H9 (cell line): ENCODE measurements at regions not wholly inside any gene's neighbourhood (a gene's known extent, or its start where the extent isn't known, plus 50 kb on each side); places are given as distances from the start of the nearest gene placed in this dataset.
"Not testable (repeated sequence)": the region's sequence is repeated elsewhere in the genome, so short reads cannot be mapped to it uniquely, and the experiment has no call there.

Experiments
- DNase-seq: peaks from one replicate; pipeline ENCODE4 v3.0.0-alpha.2; 2017
- H2AFZ ChIP-seq: one replicate; pipeline ENCODE4 v1.6.1; 2013; ENCODE audit warnings: mild to moderate bottlenecking, low read length, control low read depth, moderate library complexity
- H2AK5ac ChIP-seq: 2 replicates; pipeline ENCODE4 v1.6.1; 2013; ENCODE audit warnings: low read length, control low read depth, mixed read lengths; ENCODE audit not compliant: insufficient read length
- H2BK120ac ChIP-seq: one replicate; pipeline ENCODE4 v1.6.1; 2013; ENCODE audit warnings: low read depth, mild to moderate bottlenecking, low read length, control low read depth, inconsistent platforms; ENCODE audit not compliant: poor library complexity, severe bottlenecking
- H2BK12ac ChIP-seq: 2 replicates; pipeline ENCODE4 v1.6.1; 2013; ENCODE audit warnings: low read length, control low read depth, mixed read lengths, low read depth; ENCODE audit not compliant: insufficient read length
- H2BK15ac ChIP-seq: 2 replicates; pipeline ENCODE4 v1.6.1; 2013; ENCODE audit warnings: low read depth, low read length, control low read depth
- H2BK20ac ChIP-seq: one replicate; pipeline ENCODE4 v1.6.1; 2013; ENCODE audit warnings: low read depth, mild to moderate bottlenecking, low read length, control low read depth, inconsistent platforms; ENCODE audit not compliant: poor library complexity, severe bottlenecking
- H2BK5ac ChIP-seq: 2 replicates; pipeline ENCODE4 v1.6.1; 2013; ENCODE audit warnings: low read length, control low read depth, mixed read lengths; ENCODE audit not compliant: insufficient read length
- H3K14ac ChIP-seq: 2 replicates; pipeline ENCODE4 v1.6.1; 2013; ENCODE audit warnings: low read length, control low read depth; ENCODE audit not compliant: insufficient read depth
- H3K18ac ChIP-seq: 2 replicates; pipeline ENCODE4 v1.6.1; 2013; ENCODE audit warnings: low read depth, mild to moderate bottlenecking, mixed read lengths, low read length, control low read depth; ENCODE audit not compliant: insufficient read length
- H3K23ac ChIP-seq: 2 replicates; pipeline ENCODE4 v1.6.1; 2013; ENCODE audit warnings: low read length, control low read depth, mixed read lengths, low read depth; ENCODE audit not compliant: insufficient read length
- H3K23me2 ChIP-seq: 2 replicates; pipeline ENCODE4 v1.6.1; 2013; ENCODE audit warnings: low read depth, mild to moderate bottlenecking, mixed read lengths, low read length, control low read depth; ENCODE audit not compliant: insufficient read length, poor library complexity, severe bottlenecking
- H3K27ac ChIP-seq: 2 replicates; pipeline ENCODE4 v1.5.1; 2013; ENCODE audit warnings: low read length, control low read depth, mixed read lengths, low read depth; ENCODE audit not compliant: insufficient read length
- H3K27me3 ChIP-seq: 2 replicates; pipeline ENCODE4 v1.6.1; 2013; ENCODE audit warnings: low read length, control low read depth, inconsistent platforms; ENCODE audit not compliant: insufficient read depth
- H3K4ac ChIP-seq: 2 replicates; pipeline ENCODE4 v1.6.1; 2013; ENCODE audit warnings: low read depth, mild to moderate bottlenecking, control low read depth, inconsistent platforms, low read length, moderate library complexity
- H3K4me1 ChIP-seq: 2 replicates; pipeline ENCODE4 v1.6.1; 2013; ENCODE audit warnings: low read length, control low read depth, inconsistent platforms; ENCODE audit not compliant: insufficient read depth
- H3K4me2 ChIP-seq: 2 replicates; pipeline ENCODE4 v1.6.1; 2013; ENCODE audit warnings: low read length, control low read depth, mixed read lengths; ENCODE audit not compliant: insufficient read length, insufficient read depth
- H3K56ac ChIP-seq: 2 replicates; pipeline ENCODE4 v1.6.1; 2013; ENCODE audit warnings: low read depth, mild to moderate bottlenecking, mixed read lengths, low read length, control low read depth; ENCODE audit not compliant: insufficient read length
- H3K79me1 ChIP-seq: 2 replicates; pipeline ENCODE4 v1.6.1; 2013; ENCODE audit warnings: low read depth, mild to moderate bottlenecking, moderate library complexity, low read length, control low read depth, inconsistent platforms; ENCODE audit not compliant: insufficient read depth, poor library complexity, severe bottlenecking
- H3K79me2 ChIP-seq: 2 replicates; pipeline ENCODE4 v1.6.1; 2013; ENCODE audit warnings: low read length, control low read depth, inconsistent platforms; ENCODE audit not compliant: insufficient read depth
- H3K9ac ChIP-seq: 2 replicates; pipeline ENCODE4 v1.6.1; 2013; ENCODE audit warnings: low read length, control low read depth, mixed read lengths; ENCODE audit not compliant: insufficient read length; ENCODE audit errors: extremely low read depth
- H3K9me3 ChIP-seq: one replicate; pipeline ENCODE4 v1.6.1; 2013; ENCODE audit warnings: low read depth, low read length, inconsistent platforms; ENCODE audit not compliant: control insufficient read depth
- H3T11ph ChIP-seq: one replicate; pipeline ENCODE4 v1.6.1; 2013; ENCODE audit warnings: mild to moderate bottlenecking, low read length, control low read depth, inconsistent platforms
- H4K20me1 ChIP-seq: one replicate; pipeline ENCODE4 v1.6.1; 2013; ENCODE audit not compliant: control insufficient read depth, insufficient read length, insufficient read depth
- H4K5ac ChIP-seq: 2 replicates; pipeline ENCODE4 v1.6.1; 2013; ENCODE audit warnings: low read depth, mild to moderate bottlenecking, mixed read lengths, low read length, control low read depth; ENCODE audit not compliant: insufficient read length
- H4K8ac ChIP-seq: replicated peaks from 2 replicates; pipeline ENCODE4 v1.6.1; 2013; ENCODE audit warnings: low read length, control low read depth, mixed read lengths, low read depth; ENCODE audit not compliant: insufficient read length
- H4K91ac ChIP-seq: 2 replicates; pipeline ENCODE4 v1.6.1; 2013; ENCODE audit warnings: low read depth, mild to moderate bottlenecking, moderate library complexity, mixed read lengths, low read length, control low read depth; ENCODE audit not compliant: insufficient read length
- H3K27ac Mint-ChIP-seq, 3 experiments: 2 replicates in 2 of 3; 3 replicates in 1 of 3; pipeline ENCODE4 v1.8.0; 2020 to 2021; ENCODE audit warnings: mixed read lengths in 3 of 3, mild to moderate bottlenecking in 1 of 3, moderate library complexity in 1 of 3
- H3K27me3 Mint-ChIP-seq: 2 replicates; pipeline ENCODE4 v1.8.0; 2021; ENCODE audit warnings: low read depth, mild to moderate bottlenecking, moderate library complexity, mixed read lengths
- H3K36me3 Mint-ChIP-seq, 3 experiments: 2 replicates in 2 of 3; 3 replicates in 1 of 3; pipeline ENCODE4 v1.8.0; 2020 to 2021; ENCODE audit warnings: low read depth in 3 of 3, mixed read lengths in 3 of 3; ENCODE audit not compliant: insufficient read depth in 1 of 3
- H3K4me1 Mint-ChIP-seq, 2 experiments: 2 replicates each; pipeline ENCODE4 v1.8.0; 2020; ENCODE audit warnings: mixed read lengths in 2 of 2
- H3K4me3 Mint-ChIP-seq, 2 experiments: 2 replicates in 1 of 2; 3 replicates in 1 of 2; pipeline ENCODE4 v1.8.0; 2020 to 2021; ENCODE audit warnings: mild to moderate bottlenecking in 2 of 2, mixed read lengths in 2 of 2, moderate library complexity in 1 of 2
- H3K9me3 Mint-ChIP-seq, 2 experiments: 2 replicates in 1 of 2; 3 replicates in 1 of 2; pipeline ENCODE4 v1.8.0; 2020; ENCODE audit warnings: mild to moderate bottlenecking in 2 of 2, mixed read lengths in 2 of 2, moderate library complexity in 1 of 2
- WGBS: extraction: QIAGEN DNeasy Blood & Tissue Kit; methylation state at CpG from one replicate; pipeline ENCODE4 v1.1.7; 2013; ENCODE audit warnings: missing lambda C conversion rate, low lambda C conversion rate, mixed read lengths; ENCODE audit not compliant: insufficient read length; ENCODE audit errors: extremely low coverage; 5-methylcytosine and 5-hydroxymethylcytosine counted together
- TF ChIP-seq, protein P1 (sequence below): fragments of 200-600 bp; sonication (generic); conservative IDR thresholded peaks from 3 replicates; pipeline ENCODE4 v1.8.0; 2021; ENCODE audit warnings: antibody characterized with exemption, mild to moderate bottlenecking

DNA sequence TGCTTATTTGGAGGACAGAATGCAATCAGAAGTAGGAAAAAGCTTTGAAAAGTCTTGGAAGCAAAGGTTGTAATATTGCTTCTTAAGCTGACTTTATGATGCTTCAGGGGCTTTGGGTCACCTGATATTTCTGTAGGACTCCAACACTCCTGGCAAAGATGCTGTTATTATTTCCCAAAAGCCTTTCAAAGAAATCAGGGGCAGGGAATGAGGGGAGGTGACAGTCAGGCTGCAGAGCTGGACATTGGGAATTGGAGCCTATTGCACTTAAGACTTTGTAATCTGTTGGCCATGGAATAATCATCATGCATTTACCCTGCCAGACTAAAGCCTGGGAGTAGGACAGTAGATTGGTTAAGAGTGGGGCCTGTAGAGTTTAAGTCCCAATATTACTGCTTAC lies 168.3 kb upstream of the IL12B start:
- H3K4me1 ChIP-seq, result no peaks in the 10 kb centered on the region
- no peak overlapping the region for H3K27ac ChIP-seq
- no peak overlapping the region for H4K8ac ChIP-seq
- H2BK20ac ChIP-seq, result no peak overlapping the region
- H2BK5ac ChIP-seq, result no peak overlapping the region
- no peak overlapping the region for H3K56ac ChIP-seq
- H2AK5ac ChIP-seq, result no peak overlapping the region
- H3K14ac ChIP-seq, result no peak overlapping the region
- Mint-ChIP-seq H3K27ac (no peak overlapping the region), H3K4me3 (no peak overlapping the region), H3K9me3 (peaks cover 3 to 6% of the 10 kb centered on the region in 2 experiments; a peak in 4 of 5 replicates), H3K36me3 (no peaks in the 10 kb centered on the region), H3K4me1 (peaks cover 6 to 9% of the 10 kb centered on the region in 2 experiments; a peak in 3 of 4 replicates), H3K27me3 (no peaks in the 10 kb centered on the region; the same call in 1 of the 2 replicates)
- no peak for DNase-seq
- H4K5ac ChIP-seq, result no peak overlapping the region
- H3K79me2 ChIP-seq, result no peaks in the 10 kb centered on the region
- H3T11ph ChIP-seq, result no peak overlapping the region
- peaks cover 4% of the 10 kb centered on the region for H3K23me2 ChIP-seq
- H3K27me3 ChIP-seq, result no peaks in the 10 kb centered on the region
- H3K9ac ChIP-seq, result no peak overlapping the region
- no peaks in the 10 kb centered on the region for H4K20me1 ChIP-seq
- H3K18ac ChIP-seq, result no peak overlapping the region
- H3K79me1 ChIP-seq, result no peaks in the 10 kb centered on the region
- H3K23ac ChIP-seq, result no peak overlapping the region
- H2BK120ac ChIP-seq, result no peak overlapping the region
- no peak overlapping the region for H2BK15ac ChIP-seq
- no peak overlapping the region for H3K4me2 ChIP-seq
- H2BK12ac ChIP-seq, result no peak overlapping the region
- no peak overlapping the region for H2AFZ ChIP-seq
- H4K91ac ChIP-seq, result no peak overlapping the region
- no peaks in the 10 kb centered on the region for H3K9me3 ChIP-seq
- no peak overlapping the region for H3K4ac ChIP-seq
- TF ChIP-seq, protein P1, sequence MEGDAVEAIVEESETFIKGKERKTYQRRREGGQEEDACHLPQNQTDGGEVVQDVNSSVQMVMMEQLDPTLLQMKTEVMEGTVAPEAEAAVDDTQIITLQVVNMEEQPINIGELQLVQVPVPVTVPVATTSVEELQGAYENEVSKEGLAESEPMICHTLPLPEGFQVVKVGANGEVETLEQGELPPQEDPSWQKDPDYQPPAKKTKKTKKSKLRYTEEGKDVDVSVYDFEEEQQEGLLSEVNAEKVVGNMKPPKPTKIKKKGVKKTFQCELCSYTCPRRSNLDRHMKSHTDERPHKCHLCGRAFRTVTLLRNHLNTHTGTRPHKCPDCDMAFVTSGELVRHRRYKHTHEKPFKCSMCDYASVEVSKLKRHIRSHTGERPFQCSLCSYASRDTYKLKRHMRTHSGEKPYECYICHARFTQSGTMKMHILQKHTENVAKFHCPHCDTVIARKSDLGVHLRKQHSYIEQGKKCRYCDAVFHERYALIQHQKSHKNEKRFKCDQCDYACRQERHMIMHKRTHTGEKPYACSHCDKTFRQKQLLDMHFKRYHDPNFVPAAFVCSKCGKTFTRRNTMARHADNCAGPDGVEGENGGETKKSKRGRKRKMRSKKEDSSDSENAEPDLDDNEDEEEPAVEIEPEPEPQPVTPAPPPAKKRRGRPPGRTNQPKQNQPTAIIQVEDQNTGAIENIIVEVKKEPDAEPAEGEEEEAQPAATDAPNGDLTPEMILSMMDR, result no peak

DNA sequence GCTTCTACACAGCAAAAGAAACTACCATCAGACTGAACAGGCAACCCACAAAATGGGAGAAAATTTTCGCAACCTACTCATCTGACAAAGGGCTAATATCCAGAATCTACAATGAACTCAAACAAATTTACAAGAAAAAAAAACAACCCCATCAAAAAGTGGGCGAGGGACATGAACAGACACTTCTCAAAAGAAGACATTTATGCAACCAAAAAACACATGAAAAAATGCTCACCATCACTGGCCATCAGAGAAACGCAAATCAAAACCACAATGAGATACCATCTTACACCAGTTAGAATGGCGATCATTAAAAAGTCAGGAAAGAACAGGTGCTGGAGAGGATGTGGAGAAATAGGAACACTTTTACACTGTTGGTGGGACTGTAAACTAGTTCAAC lies 171.8 kb upstream of the IL12B start:
- H3K36me3 Mint-ChIP-seq, H3K27ac Mint-ChIP-seq: not testable (repeated sequence)

More for the DNA sequence above, 171.8 kb upstream of the IL12B start:
- not testable (repeated sequence) for H3K79me2 ChIP-seq, H3K18ac ChIP-seq, H4K20me1 ChIP-seq, DNase-seq, H3K27ac ChIP-seq, H3T11ph ChIP-seq, H3K9me3 ChIP-seq, H3K4me2 ChIP-seq, H3K23ac ChIP-seq, H2AFZ ChIP-seq, H3K4me3 Mint-ChIP-seq, H3K4me1 ChIP-seq, H3K9ac ChIP-seq, H4K8ac ChIP-seq, H4K5ac ChIP-seq, H2BK15ac ChIP-seq, H3K27me3 Mint-ChIP-seq, H3K4ac ChIP-seq, H3K23me2 ChIP-seq, H3K27me3 ChIP-seq, H2BK5ac ChIP-seq, H3K14ac ChIP-seq, H2BK20ac ChIP-seq, H2BK120ac ChIP-seq, H3K79me1 ChIP-seq, H3K9me3 Mint-ChIP-seq, H2AK5ac ChIP-seq, H2BK12ac ChIP-seq, H4K91ac ChIP-seq, H3K4me1 Mint-ChIP-seq, H3K56ac ChIP-seq
- WGBS, result no CpG with 5 or more reads among the region's 4 CpGs
